ENCODE measurements at regions not wholly inside any gene's neighbourhood (a gene's known extent, or its start where the extent isn't known, plus 50 kb on each side); places are given as distances from the start of the nearest gene placed in this dataset.

DNA sequence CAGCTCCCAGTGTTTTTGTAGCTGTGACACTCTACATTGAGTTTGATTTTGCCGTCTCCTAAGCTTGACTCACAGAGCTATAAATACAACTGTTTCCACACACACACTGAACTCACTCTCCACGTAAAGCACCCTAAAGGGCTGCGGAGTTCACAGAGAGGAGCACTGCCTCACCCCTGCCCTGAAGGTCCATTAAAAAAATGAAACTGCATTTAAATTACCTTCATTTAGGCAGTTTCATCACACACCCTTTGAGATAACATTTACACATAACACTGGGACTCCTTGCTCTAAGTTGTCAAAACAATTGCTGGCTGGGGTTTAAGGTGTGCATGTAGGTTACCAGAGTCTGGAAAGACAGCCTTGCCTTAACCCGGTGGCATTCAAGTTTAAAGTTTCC, 137.1 kb upstream of the MAGI3 start:
- TF ChIP-seq, protein P1, sequence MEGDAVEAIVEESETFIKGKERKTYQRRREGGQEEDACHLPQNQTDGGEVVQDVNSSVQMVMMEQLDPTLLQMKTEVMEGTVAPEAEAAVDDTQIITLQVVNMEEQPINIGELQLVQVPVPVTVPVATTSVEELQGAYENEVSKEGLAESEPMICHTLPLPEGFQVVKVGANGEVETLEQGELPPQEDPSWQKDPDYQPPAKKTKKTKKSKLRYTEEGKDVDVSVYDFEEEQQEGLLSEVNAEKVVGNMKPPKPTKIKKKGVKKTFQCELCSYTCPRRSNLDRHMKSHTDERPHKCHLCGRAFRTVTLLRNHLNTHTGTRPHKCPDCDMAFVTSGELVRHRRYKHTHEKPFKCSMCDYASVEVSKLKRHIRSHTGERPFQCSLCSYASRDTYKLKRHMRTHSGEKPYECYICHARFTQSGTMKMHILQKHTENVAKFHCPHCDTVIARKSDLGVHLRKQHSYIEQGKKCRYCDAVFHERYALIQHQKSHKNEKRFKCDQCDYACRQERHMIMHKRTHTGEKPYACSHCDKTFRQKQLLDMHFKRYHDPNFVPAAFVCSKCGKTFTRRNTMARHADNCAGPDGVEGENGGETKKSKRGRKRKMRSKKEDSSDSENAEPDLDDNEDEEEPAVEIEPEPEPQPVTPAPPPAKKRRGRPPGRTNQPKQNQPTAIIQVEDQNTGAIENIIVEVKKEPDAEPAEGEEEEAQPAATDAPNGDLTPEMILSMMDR (conservative IDR thresholded peaks at IDR 0.05): no peak
- TF ChIP-seq ZFX (IDR thresholded peaks at IDR 0.05): no peak
